ENCODE measurements at regions not wholly inside any gene's neighbourhood (a gene's known extent, or its start where the extent isn't known, plus 50 kb on each side); places are given as distances from the start of the nearest gene placed in this dataset.

- Histone ChIP-seq H3K27ac (no peak overlapping the region), H3K9me3 (replicated peaks in 1 of 3) (no peaks in the 10 kb centered on the region), H3K4me3 (no peak overlapping the region), H3K27me3 (peaks cover 3% of the 10 kb centered on the region), H3K4me1 (replicated peaks in 1 of 2) (no peaks in the 10 kb centered on the region), H3K36me3 (replicated peaks in 1 of 2) (no peaks in the 10 kb centered on the region)
- 67 to 69% (median 68%) methylated on average over 9 of the region's 9 CpGs for WGBS, 4 donors
- DNase-seq = no peak
- TF ChIP-seq CTCF (IDR thresholded peaks at IDR 0.05) (no peak), POLR2A (IDR thresholded peaks at IDR 0.05) (no peak)
- intact Hi-C loops (cut with DNase I) = no loop called here
Measured at GRCh38 chr15:36479200-36479896, 100.1 kb upstream of the CDIN1 start.

- no peak for DNase-seq
- H3K27ac ChIP-seq = no peak overlapping the region
- no peak overlapping the region for H3K4me3 ChIP-seq
- no peaks in the 10 kb centered on the region for H3K4me1 ChIP-seq (replicated peaks in 1 of 2)
- no peaks in the 10 kb centered on the region for H3K9me3 ChIP-seq (replicated peaks in 1 of 3)
- peaks cover 3% of the 10 kb centered on the region for H3K27me3 ChIP-seq
- TF ChIP-seq CTCF (IDR thresholded peaks at IDR 0.05) = no peak
- TF ChIP-seq POLR2A (IDR thresholded peaks at IDR 0.05) = no peak
- 87 to 94% (median 91%) methylated on average over 1 of the region's 1 CpG for WGBS, 4 donors
- H3K36me3 ChIP-seq (replicated peaks in 1 of 2) = no peaks in the 10 kb centered on the region
- intact Hi-C loops (cut with DNase I) = no loop called here
Measured at GRCh38 chr15:36481156-36481555, 98.3 kb upstream of the CDIN1 start.

- Histone ChIP-seq H3K4me1 (replicated peaks in 1 of 2) (no peaks in the 10 kb centered on the region), H3K36me3 (replicated peaks in 1 of 2) (no peaks in the 10 kb centered on the region), H3K27ac (no peak overlapping the region), H3K9me3 (replicated peaks in 1 of 3) (no peaks in the 10 kb centered on the region), H3K4me3 (no peak overlapping the region), H3K27me3 (peaks cover 3% of the 10 kb centered on the region)
- 94 to 98% (median 96%) methylated on average over 1 of the region's 1 CpG for WGBS, 4 donors
- intact Hi-C loops (cut with DNase I) = no loop called here
- DNase-seq = no peak
- TF ChIP-seq CTCF (IDR thresholded peaks at IDR 0.05) = no peak
- TF ChIP-seq POLR2A (IDR thresholded peaks at IDR 0.05) = no peak
Measured at GRCh38 chr15:36483409-36483808, 96.0 kb upstream of the CDIN1 start.

DNA sequence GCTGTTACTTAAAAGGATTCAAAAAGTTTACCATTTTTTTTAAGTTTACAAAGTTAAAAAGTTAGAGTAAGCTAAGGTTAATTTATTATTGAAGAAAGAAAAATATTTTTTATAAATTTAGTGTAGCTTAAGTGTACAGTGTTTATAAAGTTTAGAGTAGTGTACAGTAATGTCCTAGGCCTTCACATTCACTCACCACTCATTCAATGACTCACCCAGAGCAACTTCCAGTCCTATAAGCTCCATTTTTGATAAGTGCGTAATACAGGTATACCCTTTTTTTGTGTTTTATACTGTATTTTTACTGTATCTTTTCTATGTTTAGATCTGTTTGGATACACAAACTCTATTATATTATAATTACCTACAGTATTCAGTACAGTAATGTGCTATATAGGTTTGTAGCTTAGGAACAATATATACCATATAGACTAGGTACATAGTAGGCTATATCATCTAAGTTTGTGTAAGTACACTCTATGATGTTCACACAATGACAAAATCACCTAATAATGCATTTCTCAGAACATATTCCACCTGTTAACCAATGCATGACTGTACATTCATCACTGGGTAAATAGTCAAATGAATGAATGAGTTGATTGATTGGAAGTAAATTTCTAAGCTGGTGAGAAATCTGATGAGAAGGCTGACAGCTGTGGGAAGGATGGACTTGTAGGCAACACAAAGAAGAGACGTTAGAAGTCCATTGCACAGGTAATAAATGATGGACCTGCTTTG is 95.2 kb upstream of the CDIN1 start:
- TF ChIP-seq CTCF (IDR thresholded peaks at IDR 0.05) = no peak
- intact Hi-C loops (cut with DNase I) = no loop called here
- 67 to 88% (median 79%) methylated on average over 2 of the region's 2 CpGs for WGBS, 4 donors
- DNase-seq = no peak
- Histone ChIP-seq H3K27me3 (peaks cover 3% of the 10 kb centered on the region), H3K4me1 (replicated peaks in 1 of 2) (no peaks in the 10 kb centered on the region), H3K27ac (no peak overlapping the region), H3K4me3 (no peak overlapping the region), H3K36me3 (replicated peaks in 1 of 2) (no peaks in the 10 kb centered on the region), H3K9me3 (replicated peaks in 1 of 3) (no peaks in the 10 kb centered on the region)

Measured in adrenal gland (tissue), 9 donors.